ENCODE measurements at regions not wholly inside any gene's neighbourhood (a gene's known extent, or its start where the extent isn't known, plus 50 kb on each side); places are given as distances from the start of the nearest gene placed in this dataset.
A peak's percentile ranks its signal among the peaks of the same experiment; 100 is the strongest.

DNA sequence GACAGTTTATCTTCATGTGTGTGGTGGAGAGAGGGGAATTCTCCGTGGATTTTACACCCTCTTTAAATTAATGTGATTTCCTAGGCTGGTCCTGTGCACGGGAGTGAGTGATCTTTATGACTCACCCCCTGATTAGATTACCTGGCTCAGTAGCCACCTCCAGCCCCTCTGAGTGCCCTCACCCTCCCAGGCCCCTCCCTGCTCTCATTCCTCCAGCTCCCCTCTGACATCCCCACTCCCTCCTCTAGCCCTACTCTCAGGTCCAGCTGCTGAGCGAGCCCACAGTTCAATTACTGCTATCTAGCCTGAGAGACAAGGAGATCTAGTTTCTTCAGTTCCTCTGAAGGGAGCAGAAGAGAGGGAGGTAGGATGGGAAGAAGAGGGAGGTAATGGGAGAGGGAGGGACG is 61.8 kb upstream of the ARAP3 start:
- H3K9me3 ChIP-seq (ENCODE audit: control insufficient read depth in 4 of 4, insufficient read depth in 3 of 4, low read length in 3 of 4) = no peaks in the 10 kb centered on the region
- H3K27ac ChIP-seq (ENCODE audit: low read depth in 1 of 2, low read length in 1 of 2) = no peak overlapping the region
- no peaks in the 10 kb centered on the region for H3K36me3 ChIP-seq (ENCODE audit: control insufficient read depth in 4 of 4, insufficient read depth in 4 of 4, low read length in 4 of 4)
- ATAC-seq (ENCODE audit: insufficient read depth, low FRiP score) = no peak
- H3K9ac ChIP-seq (ENCODE audit: insufficient read depth in 1 of 2, low read length in 2 of 2) = no peak overlapping the region
- H3K27me3 ChIP-seq (ENCODE audit: control insufficient read depth in 3 of 3, insufficient read depth in 3 of 3, low read length in 2 of 3) = no peaks in the 10 kb centered on the region
- DNase-seq = no peak
- H3K4me3 ChIP-seq = no peak overlapping the region
- H3K4me1 ChIP-seq (ENCODE audit: control insufficient read depth in 5 of 5, insufficient read depth in 5 of 5, low read length in 5 of 5) = no peaks in the 10 kb centered on the region
- TF ChIP-seq CTCF (IDR thresholded peaks at IDR 0.05; ENCODE audit: control extremely low read depth, extremely low read depth) = no peak
- WGBS, 2 donors = 20 to 37% methylated on average over 4 of the region's 4 CpGs

- ATAC-seq (ENCODE audit: insufficient read depth, low FRiP score) = no peak
Observed at GRCh38 chr5:141742866-141743851, 61.1 kb upstream of the ARAP3 start.

DNA sequence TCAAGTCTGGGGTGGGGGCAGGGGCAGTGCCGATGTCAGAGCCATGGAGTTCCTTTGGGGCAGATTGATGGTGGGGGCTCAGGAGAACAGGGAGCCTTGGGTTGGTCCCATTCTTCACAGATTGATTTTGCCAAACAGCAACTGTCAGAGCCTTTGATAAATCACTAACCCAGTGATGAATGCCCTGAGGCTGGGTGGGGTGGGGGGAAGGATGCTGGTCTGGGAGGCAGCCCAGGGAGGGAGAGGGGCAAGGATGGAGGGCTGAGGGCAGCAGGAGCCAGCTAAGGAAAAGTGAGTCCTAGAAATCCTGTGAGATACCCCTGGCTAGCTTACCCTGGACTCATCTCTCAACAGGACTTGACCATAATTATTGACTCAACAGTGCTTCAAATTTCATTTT is 60.1 kb upstream of the ARAP3 start:
- ATAC-seq (ENCODE audit: insufficient read depth, low FRiP score) (no peak), DNase-seq (no peak)
- Histone ChIP-seq H3K9me3 (ENCODE audit: control insufficient read depth in 4 of 4, insufficient read depth in 3 of 4, low read length in 3 of 4) (no peaks in the 10 kb centered on the region), H3K36me3 (ENCODE audit: control insufficient read depth in 4 of 4, insufficient read depth in 4 of 4, low read length in 4 of 4) (no peaks in the 10 kb centered on the region), H3K27ac (ENCODE audit: low read depth in 1 of 2, low read length in 1 of 2) (no peak overlapping the region), H3K4me3 (no peak overlapping the region), H3K27me3 (ENCODE audit: control insufficient read depth in 3 of 3, insufficient read depth in 3 of 3, low read length in 2 of 3) (no peaks in the 10 kb centered on the region), H3K9ac (ENCODE audit: insufficient read depth in 1 of 2, low read length in 2 of 2) (no peak overlapping the region), H3K4me1 (ENCODE audit: control insufficient read depth in 5 of 5, insufficient read depth in 5 of 5, low read length in 5 of 5) (no peaks in the 10 kb centered on the region)
- 77 to 95% methylated on average over 1 of the region's 1 CpG for WGBS, 2 donors
- TF ChIP-seq CTCF (IDR thresholded peaks at IDR 0.05; ENCODE audit: control extremely low read depth, extremely low read depth) = no peak

More at GRCh38 chr5:141742866-141743851, 61.1 kb upstream of the ARAP3 start:
- H3K9me3 ChIP-seq (ENCODE audit: control insufficient read depth in 4 of 4, insufficient read depth in 3 of 4, low read length in 3 of 4) = no peaks in the 10 kb centered on the region
- no peaks in the 10 kb centered on the region for H3K36me3 ChIP-seq (ENCODE audit: control insufficient read depth in 4 of 4, insufficient read depth in 4 of 4, low read length in 4 of 4)
- no peak overlapping the region for H3K4me3 ChIP-seq
- DNase-seq = peak; percentile 33 to 55 (median 48)
- H3K4me1 ChIP-seq (ENCODE audit: control insufficient read depth in 5 of 5, insufficient read depth in 5 of 5, low read length in 5 of 5) = no peaks in the 10 kb centered on the region
- no peaks in the 10 kb centered on the region for H3K27me3 ChIP-seq (ENCODE audit: control insufficient read depth in 3 of 3, insufficient read depth in 3 of 3, low read length in 2 of 3)
- 30 to 36% methylated on average over 14 to 18 of the region's 18 CpGs for WGBS, 2 donors
- no peak for TF ChIP-seq CTCF (IDR thresholded peaks at IDR 0.05; ENCODE audit: control extremely low read depth, extremely low read depth)
- no peak overlapping the region for H3K9ac ChIP-seq (ENCODE audit: insufficient read depth in 1 of 2, low read length in 2 of 2)
- H3K27ac ChIP-seq (ENCODE audit: low read depth in 1 of 2, low read length in 1 of 2) = no peak overlapping the region
